GM21423 (cell line): ENCODE measurements at regions not wholly inside any gene's neighbourhood (a gene's known extent, or its start where the extent isn't known, plus 50 kb on each side); places are given as distances from the start of the nearest gene placed in this dataset.

Experiments used
- ATAC-seq: cut with Tn5 transposase; IDR thresholded peaks from one replicate; pipeline ENCODE4 v1.9.1; 2021; ENCODE audit warnings: mild to moderate bottlenecking, moderate library complexity; ENCODE audit not compliant: unreplicated experiment

DNA sequence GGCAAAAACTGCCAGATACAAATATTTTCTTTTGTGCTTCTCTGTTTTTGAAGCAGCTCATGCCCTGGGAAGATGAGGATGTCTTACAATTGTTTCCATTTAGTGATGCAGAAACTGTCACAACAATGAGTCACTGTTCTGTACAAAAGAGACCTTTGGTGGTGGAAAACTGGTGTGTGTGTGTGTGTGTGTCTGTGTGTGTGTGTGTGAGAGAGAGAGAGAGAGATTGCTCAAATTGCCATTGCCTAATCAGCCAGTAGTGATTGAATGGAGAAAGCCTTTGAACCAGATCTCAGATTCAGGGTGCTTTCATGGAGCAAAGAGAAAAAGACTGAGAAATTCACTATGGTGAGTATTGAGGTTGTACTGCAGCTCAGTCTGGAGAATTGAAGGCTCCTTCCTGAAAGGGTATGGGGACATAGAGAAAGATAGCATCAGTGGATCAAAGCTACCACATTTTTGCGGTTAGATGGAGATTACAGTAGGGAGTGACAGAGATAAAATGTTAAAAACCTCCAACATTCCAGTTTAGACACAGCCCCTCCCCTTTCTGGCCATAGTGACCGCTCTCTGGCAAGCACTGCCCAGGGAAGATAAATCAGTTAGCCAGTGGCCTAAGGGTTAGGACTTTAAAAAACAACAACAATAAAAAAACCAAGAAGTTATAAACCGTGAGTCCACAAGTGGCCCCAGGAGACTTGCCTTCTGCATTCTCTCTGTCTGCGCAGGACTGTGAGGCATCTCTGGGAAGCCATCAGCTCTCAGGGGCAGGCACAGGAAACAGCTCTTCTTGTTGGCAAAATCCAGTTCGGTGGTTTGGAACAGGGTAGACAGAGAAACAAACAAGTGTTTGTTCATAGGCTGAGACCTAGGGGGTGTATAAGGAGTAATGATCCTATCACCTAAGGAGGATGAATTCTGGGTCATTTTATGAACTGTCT is 406.5 kb downstream of the DUSP10 start:
- ATAC-seq = no peak

DNA sequence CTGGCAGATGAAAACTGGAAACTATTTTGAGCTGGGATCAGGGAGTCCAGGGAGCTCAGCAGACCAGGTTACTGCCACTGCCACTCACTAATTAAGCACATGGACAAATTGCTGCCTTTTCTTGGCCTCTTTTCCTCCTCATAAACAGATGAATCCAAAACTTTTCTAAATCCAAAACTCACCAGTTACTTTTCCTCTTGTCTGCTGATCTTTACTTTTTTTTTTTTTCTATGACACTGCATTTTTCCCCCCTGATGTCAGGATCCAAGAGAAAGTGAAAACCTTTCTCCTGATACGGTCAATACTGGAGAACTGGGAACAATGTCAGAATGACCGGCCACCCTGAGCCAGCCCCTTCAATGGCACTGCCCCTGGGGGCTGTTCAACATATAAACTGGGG is 405.8 kb downstream of the DUSP10 start:
- ATAC-seq = no peak

DNA sequence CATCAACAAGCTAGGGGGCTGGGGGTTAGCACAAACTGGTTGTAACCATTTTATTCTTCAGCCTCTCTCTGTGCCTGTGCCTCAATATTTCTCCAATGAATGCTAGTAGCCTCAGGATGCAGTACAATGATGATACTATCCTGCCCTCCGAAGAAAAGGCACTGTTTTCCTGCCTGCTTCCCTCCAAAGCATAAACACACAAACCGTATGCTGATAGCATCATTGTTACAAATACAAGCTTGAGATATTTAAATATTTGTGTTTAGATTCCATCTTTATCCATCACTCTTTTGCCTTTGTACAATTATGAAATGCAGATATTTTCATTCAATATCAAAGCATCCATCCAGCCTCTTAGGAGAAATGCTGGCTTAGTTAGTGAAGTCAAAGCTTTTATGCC is 404.8 kb downstream of the DUSP10 start:
- no peak for ATAC-seq

DNA sequence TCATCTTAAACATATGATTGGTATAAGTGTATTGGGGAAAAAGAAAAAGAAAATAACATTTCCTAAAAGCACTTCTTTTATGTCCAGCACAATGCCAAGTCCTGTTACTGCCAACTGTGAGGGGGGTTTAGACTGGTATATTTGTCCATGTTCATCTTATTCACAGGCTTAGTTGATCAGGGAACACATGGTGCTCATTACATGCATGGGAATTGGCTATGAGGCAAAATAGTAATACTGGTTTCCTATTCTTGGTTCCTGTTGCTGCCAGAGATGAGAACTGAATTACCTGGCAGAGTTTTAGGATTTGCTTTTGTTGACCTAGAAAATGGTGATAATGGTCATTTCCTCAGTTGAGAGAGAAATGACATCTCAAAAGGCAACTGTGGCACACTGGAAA is 398.8 kb downstream of the DUSP10 start:
- no peak for ATAC-seq

DNA sequence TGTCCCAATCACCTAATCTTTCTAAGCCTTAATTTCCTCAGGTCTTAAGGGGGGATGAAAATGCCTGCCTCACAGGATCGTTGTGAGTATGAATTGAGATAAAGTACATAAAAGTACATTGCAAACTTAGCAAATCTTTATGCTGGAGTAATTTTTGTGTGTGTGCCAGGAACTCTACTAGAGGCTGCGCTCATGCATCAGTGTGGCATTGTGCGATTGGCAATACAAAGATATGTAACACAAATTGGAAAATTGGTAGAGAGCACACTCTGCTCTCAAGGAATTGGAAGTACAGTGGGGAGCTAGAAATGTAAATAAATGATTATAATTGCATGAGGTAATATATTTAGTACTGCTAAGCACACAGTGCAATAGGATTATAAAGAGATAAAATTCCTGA is 398.3 kb downstream of the DUSP10 start:
- ATAC-seq = no peak

DNA sequence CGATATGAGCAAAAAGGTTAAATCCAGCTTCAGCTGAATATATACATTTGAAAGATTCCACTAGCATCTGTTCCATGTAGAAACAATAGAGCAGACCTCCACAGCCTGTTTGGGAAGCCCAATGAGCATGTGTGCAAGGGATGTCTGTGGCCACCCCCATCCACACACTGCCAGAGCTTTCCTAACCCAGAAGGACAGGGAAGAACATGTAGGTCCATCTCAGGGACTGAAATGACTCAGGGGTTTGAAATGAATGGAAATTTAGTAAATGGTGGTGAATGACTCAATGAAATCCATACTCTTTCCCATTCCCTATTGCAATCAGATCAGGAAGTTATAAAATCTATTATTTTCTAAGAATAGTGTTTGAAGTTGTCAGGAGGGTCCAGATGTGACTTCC is 397.2 kb downstream of the DUSP10 start:
- ATAC-seq = no peak

DNA sequence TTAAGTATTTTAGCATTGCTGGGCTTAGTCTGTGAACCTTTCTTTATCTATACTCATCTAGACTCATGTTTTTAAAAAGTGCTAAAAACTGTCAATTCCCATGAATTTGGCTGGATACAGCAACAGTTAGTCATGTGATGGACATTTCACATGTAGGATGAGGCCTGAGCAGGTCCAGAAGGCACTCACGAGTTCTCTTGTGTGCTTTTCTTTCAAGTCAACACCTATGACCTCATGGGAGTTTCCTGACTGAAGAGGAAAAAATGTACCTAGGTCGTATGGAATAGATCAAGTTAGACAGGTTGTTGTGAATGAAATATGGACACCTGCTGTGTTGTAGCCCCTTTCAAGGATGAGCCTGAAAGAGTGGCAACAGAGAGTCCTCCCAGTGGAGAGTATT is 394.2 kb downstream of the DUSP10 start:
- no peak for ATAC-seq

DNA sequence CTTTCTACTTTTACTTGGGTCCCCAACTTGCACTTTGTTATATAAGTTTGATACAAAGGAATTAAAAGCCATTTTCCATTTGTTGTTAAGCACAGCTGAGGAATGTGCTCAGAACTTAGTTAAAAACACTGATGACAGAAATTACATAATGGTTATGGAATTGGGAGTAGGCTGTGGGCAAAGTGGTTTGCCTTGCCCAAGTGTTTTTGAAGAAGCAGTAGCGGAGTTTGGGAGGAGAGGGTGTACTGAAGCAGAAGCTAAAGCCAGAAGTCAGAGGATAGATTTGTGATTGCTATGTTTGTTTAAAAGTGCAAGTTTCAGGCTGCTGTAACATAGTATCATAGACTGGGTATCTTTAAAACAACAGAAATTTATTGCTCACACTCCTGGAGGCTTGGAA is 391.8 kb downstream of the DUSP10 start:
- ATAC-seq = no peak

DNA sequence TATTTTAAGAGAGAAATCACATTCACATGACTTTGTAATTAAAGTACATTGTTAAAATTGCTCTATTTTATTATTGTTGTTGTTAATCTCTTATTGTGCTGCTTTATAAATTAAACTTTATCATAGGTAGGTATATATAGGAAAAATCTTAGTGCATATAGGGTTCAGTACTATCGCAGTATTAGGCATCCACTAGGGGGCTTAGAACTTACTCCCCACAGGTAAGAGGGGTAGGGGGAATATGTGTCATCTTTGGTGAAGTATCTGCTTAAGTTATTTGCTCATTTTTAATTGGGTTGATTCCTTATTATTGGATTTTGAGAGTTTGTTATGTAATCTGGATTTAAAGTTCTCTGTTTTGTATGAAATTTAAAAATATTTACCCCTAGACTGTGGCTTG is 385.2 kb downstream of the DUSP10 start:
- ATAC-seq = no peak

DNA sequence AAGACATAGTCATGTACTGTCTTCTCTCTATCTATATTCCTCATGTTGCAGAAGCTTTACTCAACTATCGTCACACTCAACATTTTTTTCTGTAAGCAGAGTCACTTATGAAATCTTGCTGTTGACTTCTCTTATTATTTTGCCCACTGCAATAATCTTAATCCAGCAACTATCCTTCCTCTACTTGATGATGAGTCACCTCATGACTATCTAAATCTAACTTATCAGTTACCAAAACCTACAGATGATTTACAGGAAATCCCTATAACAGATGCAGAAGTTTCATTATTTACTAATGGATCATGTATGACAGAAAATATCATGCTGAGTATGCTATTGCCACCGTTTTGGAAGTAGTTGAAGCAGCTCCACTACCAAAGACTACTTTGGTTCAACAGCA is 378.9 kb downstream of the DUSP10 start:
- no peak for ATAC-seq

DNA sequence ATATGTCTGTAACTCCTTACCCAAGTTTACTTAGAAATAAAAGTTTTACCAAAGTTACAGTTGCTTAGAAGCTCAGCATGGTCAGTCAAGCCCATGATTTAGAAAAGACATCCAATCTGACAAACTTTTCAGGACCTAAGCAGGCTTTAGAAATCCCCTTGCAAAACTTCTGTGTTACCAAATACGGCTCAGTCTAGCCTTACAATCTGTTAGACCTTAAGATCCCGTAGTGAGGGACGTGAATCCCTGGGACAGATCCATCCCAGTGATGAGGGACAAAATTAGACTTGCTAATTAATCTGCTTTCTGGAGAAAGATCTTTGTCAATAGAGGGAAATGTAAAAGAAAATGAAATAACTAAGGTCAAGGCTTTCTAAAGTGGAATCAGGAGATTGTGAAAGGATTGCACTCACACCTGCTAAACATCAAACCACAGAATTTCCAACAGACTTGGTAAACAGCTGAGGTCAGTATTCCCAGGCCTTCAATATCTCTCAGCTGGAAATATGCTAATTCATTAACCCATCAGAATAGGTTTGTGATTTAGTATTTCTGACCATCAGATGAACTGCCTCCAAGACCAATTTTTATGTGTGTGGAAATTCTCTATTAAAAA is 375.3 kb downstream of the DUSP10 start:
- ATAC-seq = no peak

DNA sequence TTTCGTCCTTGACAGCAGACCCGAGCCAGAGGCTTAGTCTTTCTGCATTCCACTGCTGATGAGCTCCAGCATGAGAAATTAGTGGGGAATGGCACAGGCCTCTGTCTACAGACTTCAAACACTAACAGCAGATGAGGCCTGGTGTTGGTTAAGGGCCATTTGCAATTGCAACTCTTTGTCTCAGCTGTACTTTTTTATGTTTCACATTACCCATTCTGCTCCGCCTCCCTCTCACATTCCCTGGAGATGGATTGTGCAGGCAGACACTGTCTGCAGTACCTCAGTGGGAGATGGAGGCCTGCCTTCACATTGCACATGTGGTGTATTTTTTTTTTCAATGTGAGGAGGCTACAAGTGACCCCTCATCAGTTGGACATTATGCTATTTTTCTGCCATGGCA is 370.2 kb downstream of the DUSP10 start:
- no peak for ATAC-seq

DNA sequence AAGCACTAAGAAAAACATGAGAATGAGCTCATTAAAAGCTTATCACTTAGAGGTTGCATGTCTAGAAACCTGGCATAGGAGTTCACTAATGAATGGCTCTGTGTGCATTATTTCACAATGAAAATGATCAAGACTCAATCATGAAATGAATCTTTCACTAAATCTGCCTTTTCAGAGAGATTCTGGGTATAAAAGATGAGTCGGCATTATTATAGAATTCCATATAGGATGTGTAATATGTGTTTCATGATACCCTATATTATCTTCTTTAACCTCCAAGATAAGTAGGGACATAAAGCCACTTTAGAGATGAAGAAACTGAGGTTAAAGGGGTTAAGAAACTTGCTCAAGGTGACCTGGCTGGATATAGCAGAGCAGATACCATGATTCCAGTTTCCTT is 368.1 kb downstream of the DUSP10 start:
- ATAC-seq = no peak

DNA sequence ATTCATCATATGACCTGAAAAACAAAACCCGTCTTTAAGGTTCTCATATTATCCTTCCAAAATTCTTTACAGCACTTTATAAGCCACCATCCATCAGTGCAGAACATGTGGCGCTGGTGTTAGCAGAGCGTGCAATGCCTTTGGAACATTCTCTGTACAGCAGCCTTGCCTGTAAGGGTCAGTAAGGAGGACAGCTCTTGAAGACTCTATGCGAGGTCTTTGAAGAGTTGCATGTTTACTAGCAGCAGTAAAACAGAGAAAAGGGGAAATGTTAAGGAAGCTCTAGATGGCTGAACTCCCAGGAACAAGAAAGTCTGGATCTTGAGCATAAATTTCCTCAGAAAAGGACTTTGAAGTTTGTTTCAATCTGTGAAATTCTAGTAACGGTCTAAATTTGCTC is 365.6 kb downstream of the DUSP10 start:
- no peak for ATAC-seq

DNA sequence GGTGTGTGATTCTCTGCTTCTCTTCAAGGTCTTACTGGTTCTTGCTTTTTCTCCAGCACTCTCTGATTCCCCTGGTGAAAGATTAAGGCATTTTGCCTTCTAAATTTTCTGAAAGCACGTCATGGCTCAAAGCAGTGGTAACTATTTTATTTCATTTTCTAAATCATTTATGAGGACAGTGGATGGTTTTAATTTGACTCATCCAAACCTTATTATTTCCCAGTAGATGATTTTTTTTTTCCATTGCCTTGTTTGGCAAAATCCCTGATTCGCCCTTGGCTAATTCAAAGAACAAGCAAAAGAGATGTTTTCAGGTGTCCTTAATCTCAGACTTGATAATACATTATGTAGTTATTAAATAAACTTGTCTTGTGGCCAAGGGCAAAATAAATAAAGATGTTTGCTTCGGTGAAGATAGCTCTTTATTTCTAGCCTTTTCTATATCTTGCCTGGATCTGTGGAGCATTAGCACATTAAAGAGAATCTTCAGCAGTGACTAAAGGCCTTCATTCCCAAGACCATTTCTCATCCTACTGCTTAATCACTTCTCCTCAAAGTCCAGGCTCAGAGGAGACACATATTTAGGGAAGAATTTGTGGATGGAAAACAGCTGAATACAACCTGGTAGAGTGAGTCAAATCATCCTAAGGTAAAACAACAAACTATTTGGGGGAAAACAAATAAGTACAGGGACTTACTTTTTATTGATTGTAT is 359.8 kb downstream of the DUSP10 start:
- ATAC-seq = no peak

DNA sequence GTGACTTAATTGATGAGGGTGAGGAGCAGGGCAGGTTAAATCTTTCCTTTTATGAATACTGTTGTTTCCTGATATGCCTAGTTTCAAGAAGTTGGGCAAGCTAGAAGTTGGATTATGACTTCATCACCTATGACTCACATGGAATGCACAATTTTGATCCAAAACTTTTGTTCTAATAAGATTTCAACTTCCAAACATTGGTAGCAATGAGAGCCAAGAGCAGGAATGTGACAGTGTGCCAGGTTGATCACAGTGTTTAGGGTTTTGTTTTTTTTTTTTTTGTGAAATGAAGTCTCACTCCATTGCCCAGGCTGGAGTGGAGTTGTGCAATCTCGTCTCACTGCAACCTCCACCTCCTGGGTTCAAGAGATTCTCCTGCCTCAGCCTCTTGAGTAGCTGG is 349.4 kb downstream of the DUSP10 start:
- ATAC-seq = no peak

DNA sequence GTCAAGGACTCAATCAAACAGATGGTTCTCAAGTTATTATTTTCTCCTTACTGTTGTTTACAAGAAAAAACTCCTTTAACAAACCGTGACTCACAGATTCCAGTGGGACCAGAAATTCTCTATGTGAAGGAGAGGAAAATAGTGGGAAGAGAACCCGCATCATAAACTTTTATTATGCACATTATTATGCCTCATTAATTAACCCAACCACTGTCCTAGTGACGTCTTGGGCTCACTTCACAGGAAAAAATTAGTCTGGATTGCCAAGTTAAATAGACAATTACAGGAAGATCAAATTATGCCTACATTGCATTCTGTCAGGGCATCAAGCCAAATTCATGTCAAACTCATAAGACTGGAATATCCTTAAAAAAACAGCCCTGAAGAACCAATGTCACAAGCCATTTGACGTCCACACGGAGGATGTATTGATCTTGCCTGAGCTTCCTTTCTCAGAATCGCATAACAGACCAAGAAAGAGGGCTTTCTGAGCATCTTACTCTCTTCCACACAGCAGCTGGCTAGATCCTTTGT is 347.8 kb downstream of the DUSP10 start:
- no peak for ATAC-seq

DNA sequence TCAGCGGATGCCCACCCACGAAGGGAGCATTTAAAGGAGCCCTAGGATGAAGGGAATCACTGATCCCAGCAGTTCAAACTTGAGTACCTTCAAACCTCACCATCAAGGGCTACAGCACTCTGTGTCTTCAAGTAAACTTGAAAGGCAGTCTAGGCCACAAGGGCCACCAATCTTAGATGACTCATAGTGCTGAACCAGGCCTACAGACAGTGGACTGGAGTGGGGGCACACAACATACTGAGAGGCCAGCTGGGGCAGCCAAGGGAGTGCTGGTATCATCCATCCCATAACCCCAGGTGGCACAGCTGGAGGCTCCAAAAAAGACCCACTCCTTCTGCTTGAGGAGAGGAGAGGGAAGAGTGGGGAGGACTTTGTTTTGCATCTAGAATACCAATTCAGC is 345.4 kb downstream of the DUSP10 start:
- ATAC-seq = no peak

DNA sequence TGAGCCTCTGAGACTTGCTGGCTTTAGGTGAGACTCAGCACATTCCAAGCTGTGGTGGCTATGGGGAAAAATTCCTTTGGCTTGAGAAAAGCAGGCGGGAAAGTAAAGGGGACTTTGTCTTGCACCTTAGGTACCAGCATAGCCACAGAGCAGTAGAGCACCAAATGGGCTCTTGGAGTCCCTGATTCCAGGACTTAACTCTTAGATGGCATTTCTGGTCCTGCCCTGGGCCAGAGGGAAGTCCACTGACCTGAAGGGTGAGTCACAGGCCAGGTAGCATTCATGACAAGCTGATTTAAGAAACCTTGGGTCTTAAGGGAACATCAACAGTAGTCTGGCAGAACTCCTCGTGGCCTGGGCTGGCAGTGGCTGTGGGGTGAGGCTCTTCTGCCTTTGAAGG is 344.7 kb downstream of the DUSP10 start:
- ATAC-seq = no peak

DNA sequence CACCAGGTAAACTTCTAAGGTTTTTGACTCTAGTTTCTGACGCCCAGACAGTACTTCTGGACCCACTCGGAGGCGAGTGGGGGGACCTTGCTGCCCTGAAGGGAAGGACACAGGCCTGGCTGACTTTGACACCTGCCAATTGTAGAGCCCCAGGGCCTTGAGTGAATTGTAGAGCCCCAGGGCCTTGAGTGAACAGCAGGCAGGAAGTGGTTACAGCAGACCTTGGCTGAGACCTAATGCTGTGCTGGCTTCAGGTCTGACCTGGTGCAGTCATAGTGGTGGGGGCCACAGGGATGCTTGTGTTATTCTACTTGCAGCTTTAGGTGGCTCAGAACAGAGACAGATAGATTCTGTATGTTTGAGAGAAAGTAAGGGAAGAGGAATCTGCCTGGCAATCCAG is 344.3 kb downstream of the DUSP10 start:
- ATAC-seq = no peak

DNA sequence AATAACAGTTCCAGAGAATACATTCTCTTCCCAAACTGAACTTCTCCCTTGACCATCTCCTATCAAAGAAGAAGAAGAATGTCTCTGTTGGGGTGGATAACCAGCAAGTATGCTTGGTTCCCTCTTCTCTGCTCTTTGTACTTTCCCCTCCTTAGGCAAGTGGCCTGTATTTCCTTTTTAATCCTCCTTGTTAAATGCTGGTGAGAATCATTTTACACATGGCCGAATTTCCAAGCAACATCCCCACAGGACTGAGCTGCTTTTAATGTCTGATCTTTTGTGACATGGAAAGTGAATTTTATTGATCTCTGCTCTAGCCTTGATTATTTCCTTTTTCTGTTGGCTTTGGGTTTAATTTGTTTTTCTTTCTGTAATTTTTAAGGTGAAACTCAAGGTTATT is 336.7 kb downstream of the DUSP10 start:
- ATAC-seq = no peak
